Fibroblast of skin of abdomen (primary cell): ENCODE measurements at regions not wholly inside any gene's neighbourhood (a gene's known extent, or its start where the extent isn't known, plus 50 kb on each side); places are given as distances from the start of the nearest gene placed in this dataset.
"Not testable (repeated sequence)": the region's sequence is repeated elsewhere in the genome, so short reads cannot be mapped to it uniquely, and the experiment has no call there.

Experiments
- DNase-seq: peaks from one replicate; pipeline ENCODE4 v3.0.0-alpha.2; 2013

DNA sequence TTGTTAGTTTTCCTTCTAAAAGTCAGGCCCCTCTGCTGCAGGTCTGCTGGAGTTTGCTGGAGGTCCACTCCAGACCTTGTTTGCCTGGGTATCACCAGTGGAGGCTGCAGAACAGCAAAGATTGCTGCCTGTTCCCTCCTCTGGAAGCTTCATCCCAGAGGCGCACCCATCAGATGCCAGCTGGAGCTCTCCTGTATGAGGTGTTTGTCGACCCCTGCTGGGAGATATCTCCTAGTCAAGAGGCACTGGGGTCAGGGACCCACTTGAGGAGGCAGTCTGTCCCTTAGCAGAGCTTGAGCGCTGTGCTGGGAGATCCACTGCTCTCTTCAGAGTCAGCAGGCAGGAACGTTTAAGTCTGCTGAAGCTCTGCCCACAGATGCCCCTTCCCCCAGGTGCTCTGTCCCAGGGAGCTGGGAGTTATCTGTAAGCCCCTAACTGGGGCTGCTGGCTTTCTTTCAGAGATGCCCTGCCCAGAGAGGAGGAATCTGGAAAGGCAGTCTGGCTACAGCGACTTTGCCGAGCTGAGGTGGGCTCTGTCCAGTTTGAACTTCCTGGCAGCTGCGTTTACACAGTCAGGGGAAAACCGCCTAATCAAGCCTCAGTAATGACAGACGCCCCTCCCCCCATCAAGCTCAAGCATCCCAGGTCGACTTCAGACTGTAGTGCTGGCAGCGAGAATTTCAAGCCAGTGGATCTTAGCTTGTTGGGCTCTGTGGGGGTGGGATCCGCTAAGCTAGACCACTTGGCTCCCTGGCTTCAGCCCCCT lies 49.9 kb upstream of the PGBD5 start:
- DNase-seq = not testable (repeated sequence)
